NCI-H2196 treated with DMSO at 0.1 percent for 48 hours (cell line): ENCODE measurements at regions not wholly inside any gene's neighbourhood (a gene's known extent, or its start where the extent isn't known, plus 50 kb on each side); places are given as distances from the start of the nearest gene placed in this dataset.
"Not testable (repeated sequence)": the region's sequence is repeated elsewhere in the genome, so short reads cannot be mapped to it uniquely, and the experiment has no call there.

Experiments used
- DNase-seq: peaks from one replicate; lab custom pipeline; 2025; ENCODE audit not compliant: unreplicated experiment; lab: John Stamatoyannopoulos, UW

DNA sequence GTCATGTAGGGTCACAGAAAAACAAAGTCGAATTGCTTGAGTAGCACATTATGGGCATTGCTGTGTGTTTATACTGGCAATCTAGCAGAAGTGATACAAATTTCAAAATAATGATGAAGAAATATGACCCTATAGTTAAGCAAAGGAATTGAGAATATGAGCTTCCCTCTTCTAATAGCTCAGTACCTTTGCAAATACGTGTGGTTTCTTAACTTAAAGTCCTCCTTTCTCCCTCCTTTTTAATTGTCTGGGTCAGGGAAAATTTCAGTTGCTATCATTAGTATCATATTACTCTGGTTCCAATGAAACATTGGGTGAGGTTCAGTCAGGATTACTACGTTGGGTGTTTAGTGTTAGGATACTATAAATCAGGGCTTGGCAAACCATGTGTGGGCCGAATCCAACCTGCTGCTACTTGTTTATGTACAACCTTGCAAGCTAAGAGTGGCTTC lies 166.8 kb upstream of the CARMIL1 start:
- no peak for DNase-seq

DNA sequence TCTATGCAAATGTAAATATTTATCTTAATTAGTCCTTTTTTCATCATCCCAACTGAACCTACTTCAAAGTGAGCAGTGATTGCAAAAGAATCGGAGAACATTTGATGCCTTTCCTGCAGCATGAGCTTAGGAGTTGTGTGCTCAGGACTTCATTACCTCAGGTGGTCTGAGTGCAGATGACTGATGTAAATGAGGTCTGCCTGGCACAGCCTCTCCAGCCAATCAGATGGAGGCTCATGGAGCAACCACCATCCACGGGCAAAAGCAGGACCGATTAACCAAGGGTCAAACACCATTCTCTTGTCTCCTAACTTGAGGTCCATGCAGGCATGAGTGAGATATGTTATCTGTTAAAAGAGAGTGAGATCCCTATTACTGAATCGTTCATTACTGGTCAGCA lies 165.7 kb upstream of the CARMIL1 start:
- no peak for DNase-seq

DNA sequence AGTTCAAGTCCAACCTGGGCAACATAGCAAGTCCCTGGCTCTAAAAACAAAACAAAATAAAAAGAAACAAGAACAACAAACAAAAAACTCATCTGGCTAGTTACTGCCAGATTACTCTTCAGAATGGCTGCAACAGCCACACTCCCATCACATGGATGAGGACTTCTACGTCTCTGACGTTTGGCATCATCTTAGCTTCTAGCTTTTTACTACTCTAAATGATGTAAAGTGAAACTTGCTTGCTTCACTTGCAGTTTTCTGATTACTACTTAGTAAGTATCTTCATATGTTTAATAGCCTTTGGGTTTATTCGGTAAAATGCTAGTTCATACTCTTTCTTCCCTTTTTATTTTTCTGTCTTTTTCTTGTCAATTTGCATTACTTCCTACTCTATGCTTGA lies 161.1 kb upstream of the CARMIL1 start:
- no peak for DNase-seq

DNA sequence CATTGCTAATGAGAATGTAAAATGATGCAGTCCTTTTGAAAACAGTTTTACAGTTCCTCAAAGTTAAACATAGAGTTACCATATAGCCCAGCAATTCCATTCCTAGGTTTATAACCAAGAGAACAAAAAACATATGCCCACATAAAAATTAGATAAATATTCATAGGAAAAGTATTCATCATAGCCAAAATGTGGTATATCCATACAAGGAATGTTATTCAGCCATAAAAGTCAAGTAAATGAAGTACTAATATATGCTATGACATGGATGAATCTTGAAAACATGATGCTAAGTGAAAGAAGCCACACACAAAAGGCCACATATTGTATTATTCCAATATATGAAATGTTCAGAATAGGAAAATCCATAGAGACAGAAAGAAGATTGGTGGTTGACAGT lies 158.0 kb upstream of the CARMIL1 start:
- DNase-seq: no peak

DNA sequence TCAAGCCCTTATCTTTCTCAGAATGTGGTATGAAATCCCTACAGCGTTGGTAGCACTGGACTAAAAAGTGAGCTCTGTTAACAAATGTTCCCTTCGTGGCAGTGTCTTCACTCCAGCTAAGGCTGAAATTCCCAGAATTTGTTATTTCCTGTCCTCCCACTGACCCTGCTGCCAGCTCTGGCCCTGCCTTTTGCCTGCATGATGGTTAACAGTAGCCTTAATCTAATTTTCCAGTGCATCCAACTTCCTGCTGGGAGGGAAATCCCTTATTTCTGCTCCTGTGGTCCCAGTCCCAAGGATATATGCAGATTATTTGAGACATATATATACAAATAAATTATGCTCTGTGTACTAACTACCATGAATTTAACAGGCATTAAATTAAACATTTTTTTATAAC lies 157.2 kb upstream of the CARMIL1 start:
- no peak for DNase-seq

DNA sequence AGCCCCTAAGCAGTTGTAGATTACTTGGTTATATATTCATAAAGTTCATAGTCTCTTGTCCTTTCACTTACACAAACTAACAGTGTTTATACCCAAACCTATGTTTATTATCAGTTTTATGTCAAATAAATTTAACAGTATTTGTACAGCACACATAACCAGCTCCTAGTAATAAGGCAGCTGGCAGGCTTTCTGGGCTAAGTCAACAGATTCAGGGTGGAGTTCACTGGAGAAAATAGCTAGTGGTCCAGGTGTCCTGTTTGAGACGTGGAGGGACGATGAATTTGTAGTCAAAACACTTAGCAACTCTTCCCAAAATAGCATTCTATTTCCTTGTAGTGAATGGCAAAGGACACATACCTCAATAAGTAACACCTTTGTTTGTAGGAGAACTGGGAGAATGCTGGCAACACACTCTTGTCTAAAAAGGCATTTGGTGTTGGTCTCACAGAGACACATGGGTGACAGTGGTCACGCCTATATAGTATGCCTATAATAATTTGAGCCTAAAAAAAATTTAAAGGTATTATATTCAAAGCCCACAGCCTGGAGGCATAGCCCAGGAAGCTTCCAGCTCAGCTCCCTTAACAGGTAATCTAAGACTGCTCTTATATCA lies 156.4 kb upstream of the CARMIL1 start:
- DNase-seq: no peak

DNA sequence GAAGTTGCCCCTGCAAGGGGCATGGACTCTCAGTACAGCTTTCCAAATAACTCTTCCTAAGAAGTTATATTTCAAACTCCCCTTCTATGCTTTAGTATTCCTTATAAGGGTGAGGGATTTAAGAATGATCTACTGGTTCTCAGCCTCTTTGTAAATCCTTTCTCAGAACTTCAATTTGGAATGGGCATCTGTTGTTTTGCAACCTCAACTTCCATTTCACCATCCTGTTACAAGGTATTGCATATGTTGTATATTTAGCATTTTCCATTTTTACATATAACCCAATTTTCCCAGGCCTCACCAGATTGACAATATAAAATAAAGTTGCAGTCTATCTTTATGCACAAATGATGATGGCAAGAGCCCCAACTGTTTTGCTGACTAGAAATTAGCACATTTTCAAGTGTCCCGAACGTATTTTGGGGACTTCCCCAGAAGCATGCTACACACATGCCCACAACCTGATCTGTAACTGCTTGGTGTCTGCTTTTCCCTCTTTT lies 154.9 kb upstream of the CARMIL1 start:
- no peak for DNase-seq

DNA sequence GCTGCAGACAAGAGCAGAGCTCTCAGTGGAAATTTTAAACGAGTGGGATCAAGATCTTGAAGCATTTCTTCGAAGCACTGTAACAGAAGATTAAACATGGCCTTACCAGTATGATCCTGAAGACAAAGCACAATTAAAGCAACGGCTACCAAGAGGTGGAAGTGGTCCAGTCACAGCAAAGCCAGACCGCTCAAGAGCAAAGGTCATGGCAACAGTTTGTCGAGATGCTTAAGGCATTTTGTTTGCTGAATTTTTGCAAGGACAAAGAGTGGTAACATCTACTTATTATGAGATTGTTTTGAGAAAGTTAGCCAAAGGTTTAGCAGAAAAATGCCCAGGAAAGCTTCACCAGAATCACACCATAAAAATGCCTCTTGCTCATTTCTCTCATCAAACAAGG lies 153.4 kb upstream of the CARMIL1 start:
- DNase-seq: no peak

DNA sequence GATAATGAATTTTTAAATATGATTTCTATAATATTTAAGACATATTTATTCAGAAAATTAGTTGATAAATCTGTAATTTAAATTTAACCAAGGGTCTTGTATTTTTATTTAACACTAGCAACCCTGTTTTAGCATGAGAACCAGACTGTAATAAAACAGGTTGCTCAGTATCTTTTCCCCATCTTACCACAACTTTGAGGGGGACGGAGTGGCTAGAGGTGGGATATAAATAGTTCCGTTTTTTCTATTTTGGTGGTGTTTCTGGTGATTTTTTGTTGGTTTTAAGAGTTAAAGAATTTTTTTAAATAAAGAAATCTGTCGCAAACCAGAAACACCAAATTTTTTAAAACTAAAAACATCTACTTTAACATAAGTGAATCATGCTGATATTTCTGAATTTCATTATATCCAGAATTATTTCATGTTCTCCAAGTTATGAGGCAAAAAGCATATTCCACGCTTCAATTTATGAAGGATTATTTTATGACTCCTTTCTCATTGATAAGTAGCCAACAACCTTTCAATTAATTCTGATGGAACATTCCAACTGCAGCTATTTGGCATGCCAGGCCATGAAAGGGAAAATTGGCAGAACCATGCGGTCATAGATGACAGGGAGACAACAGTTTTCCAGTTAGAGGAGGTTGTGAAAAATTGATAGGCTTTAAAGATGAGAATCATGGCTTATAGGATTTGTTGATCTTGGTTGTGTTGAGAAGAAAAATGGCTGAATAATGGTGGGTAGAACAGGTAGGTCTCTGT lies 151.9 kb upstream of the CARMIL1 start:
- no peak for DNase-seq

DNA sequence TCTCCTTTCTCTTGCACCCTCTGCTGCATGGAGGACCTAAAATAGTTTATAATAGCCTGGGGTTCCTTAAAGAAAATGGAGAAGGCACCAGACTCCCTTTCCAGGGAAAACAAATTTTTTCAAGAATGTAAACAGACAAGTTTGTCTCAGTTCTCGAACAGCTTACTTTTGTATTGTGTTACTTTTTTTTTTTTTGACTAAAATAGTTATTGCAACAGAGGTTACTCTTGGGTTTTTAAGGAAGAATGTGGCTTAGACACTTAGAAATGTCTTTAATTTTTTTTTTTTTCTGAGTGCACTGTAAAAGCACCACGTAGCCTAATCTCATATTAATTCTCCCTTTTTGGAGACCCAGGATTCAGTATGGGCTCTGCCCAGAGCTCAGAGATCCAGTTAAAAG lies 148.7 kb upstream of the CARMIL1 start:
- DNase-seq: no peak

DNA sequence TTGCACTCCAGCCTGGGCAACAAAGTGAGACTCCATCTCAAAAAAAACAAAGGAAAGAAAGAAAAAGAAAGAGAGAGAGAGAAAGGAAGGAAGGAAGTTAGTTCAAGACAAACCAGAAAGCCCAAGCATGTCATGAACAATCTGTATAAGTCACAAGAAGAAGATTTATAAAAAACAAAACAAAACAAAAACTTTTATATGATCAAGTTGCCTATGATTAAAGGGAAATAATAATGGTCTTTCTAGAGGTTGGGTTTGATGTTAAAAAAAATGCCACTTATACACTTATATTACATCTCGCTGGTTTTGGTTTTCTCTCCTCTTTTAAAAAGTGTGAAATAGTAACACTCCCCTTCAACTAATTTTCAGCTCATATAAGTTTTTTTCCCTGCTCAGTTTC lies 146.2 kb upstream of the CARMIL1 start:
- no peak for DNase-seq

DNA sequence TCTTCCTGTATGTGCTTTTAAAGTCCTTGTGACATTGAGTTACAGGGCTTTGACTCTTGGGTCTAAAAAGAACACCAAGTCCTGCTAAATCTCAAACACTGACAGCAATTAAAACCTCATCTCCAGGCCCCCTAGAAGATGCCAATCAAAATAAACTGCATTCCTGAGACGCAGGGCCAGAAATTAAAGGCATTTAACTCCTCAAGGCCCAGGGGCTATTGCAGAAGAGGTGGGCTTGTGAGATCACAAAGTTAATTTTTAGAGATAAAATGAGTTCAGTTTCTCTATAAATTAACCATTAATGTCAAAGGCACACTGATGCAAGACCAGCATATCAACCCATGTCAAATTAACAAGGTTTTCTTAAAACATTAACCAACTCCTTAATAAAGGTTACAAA lies 145.6 kb upstream of the CARMIL1 start:
- DNase-seq: no peak

DNA sequence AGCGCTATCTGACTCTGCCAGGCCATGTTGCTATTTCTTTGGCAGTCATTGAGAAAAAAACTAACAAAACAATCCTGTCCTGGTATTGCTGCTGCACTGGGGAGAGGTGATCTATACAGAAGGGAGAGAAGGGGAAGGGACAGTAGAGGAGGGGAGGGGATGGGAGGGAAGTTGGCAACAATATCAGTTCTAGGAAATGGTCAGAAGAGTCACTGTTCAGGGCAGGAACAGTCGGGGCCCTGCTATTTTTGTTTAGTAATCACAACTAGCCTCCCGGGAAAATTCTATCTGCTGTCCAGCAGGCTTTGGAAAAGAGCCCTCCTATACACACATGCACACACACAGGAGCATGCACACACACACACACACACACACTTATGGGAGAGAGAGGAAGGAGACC lies 142.3 kb upstream of the CARMIL1 start:
- DNase-seq: no peak

DNA sequence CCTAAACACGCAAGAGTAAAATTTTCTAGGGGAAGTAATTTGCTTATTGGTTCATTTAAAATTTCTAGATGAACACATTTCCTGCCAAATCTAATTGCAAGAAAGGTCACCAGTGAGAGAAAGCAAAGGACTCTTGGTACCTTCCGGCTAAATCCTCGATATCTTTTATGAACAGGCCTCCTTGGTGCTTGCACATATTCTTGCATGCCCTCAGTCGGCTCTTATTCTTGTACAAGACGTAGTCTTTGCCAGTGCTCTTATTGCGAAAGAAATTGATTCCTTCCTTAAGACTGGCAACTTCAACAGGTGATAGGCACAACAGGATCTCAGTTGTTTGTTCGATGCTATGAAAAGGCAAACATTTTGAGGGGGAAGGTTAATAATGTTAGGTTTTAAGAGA lies 141.7 kb upstream of the CARMIL1 start:
- DNase-seq: no peak

DNA sequence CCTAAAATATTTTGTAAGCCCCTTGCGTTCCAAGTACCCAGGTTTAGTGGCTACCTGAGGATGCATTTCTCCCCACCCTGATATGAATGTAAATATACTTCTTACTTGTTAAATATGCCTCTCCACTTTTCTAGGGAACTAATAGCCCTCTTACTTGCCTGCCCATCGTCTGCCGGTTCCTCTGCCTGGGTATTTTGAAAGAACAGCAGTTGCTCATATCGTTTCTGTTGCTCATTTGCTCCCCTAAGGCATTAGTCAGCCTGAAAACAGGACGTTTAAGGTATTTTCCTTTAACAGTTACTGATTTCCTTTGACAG lies 141.3 kb upstream of the CARMIL1 start:
- DNase-seq: no peak

DNA sequence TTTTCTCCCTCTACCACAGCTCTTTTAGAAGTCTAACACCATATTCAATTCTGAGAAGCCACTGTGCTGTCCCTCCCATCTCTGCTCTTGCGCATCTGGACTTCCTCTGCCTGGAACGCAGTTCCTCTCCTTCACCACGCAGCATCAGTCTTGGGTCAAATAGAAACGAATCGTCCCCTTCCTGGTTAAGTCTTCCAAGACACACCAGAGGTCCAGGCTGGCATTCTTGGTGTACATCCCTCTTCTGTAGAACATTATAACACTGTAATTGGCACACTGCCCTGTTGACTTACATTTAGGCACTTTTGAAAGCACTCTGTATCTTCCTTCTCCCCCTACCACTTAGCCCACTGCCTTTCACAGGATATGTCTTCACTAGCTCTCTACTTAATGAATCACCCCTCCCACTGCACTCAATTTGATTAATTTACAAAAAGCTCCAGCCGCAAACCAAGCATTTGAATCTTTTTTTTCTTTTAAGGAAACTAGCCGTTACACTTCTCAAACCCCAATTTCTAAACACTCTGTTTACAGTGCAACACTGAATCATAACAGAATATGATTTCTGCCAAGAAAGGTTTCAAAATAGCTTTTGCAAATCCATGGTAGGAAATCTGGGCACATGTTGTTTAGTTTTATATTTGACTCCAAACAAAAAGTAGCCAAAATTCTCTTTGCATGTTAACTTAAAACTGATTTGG lies 140.8 kb upstream of the CARMIL1 start:
- no peak for DNase-seq

DNA sequence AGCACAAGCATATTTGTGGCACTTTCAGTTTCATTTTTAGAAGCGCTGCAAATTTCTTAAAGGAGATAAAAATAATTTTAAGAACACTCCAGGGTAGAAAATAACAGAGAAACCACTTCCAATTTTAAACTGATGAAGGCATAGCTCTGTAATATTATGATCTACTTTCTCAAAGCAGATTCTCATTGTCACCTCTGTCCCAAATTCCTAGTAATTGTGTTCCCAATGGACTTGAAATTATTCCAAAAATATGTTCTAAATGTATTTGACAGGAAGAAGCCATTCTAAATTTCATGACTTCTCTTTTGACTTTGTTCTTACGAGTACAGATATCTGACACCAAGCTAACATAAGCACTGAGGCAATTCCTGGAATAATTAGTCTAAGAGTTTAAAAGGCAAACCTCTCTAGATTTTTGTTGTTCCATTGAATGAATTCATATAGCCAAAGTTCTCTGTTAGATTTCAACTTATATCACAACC lies 140.2 kb upstream of the CARMIL1 start:
- no peak for DNase-seq

DNA sequence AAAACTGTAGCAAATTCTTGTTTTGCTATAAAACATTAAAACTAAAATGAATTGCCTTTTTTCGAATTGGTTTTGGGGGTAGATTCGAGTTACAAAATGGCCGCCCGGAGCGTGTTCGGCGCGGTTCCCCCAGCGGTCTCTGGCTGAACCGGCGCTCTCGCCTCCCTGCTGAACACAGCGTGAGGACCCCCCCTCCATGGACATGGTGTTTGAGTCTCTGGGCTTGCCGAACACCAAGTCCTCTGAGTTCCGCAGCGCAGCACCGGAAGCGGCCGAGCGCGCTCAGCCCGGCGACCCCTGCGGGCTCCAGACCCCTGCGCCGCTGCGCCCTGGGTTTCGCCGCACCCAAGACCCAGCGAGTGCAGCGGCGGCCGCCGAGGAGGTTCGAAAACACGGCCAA lies 139.6 kb upstream of the CARMIL1 start:
- not testable (repeated sequence) for DNase-seq

DNA sequence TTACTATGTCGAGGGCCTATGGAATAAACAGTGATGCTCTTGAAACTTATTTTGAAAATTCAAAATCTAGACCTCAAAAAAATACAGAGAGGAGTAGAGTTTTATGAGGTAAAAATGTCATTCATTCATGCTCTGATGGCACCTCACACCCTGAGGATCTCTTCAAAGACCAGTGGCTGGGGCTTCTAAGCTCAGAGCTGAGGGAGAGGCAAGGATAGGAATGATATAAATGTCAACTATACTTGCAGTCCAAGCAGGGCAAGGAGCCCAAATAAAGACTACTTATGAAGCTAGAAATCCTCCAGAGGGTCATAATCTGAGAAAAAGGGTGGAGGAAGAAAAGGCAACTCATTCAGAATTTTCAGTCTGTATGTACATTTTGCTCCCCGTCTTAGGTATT lies 136.7 kb upstream of the CARMIL1 start:
- DNase-seq: no peak

DNA sequence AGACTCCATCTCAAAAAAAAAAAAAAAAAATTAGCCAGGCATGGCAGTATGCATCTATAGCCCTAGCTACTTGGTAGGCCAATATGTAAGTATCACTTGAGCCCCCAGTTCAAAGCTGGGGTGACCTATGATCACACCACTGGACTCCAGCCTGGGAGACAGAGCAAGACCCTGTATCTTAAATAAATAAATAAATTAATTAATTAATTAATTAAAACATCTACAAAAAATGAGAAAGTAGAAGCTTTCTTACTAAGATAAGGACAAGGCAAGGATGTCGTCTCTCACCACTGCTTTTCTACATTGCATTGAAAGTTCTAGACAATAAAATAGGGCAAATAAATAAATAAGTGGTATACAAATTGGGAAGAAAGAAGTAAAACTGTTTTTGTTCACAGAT lies 134.3 kb upstream of the CARMIL1 start:
- no peak for DNase-seq

DNA sequence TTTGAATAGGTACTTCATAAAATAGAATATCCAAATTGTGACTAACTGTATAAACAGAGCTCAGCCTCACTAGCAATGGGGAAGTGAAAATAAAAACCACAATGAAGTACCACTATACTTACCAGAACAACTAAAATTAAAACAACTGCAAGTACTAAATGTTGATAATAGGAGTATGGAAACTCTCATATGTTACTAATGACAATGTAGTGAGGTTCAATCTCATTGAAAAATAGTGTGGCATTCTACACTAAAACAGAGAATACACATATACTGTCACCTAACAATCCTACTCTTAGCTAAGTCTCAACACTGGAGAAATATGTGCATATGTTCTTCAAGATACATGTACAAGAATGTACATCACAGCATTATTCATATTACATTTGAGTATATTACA lies 132.0 kb upstream of the CARMIL1 start:
- no peak for DNase-seq

DNA sequence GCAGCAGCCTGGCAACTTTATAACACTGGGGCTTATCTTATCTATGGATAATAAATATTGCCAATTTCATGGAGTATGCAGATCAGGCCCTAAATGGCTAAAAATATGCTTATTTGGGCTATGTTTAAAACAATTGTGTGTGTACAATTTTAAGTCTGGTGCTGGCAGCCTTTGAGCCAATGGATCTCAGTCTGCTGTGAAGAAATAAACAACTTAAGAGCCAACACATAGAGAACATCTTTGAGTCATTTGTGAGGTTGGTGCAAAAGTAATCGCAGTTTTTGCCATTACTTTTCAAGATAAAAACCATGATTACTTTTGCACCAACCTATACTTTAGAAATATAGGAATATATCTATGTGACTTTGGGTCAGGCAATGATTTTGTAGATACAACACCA lies 129.1 kb upstream of the CARMIL1 start:
- DNase-seq: no peak
